Activated CD4-positive, alpha-beta T cell treated with anti-CD3 and anti-CD28 coated beads, Interleukin-2, amount 10 ng/mL, durations not matched to agents 24 days and 14 days (primary cell): ENCODE measurements at regions not wholly inside any gene's neighbourhood (a gene's known extent, or its start where the extent isn't known, plus 50 kb on each side); places are given as distances from the start of the nearest gene placed in this dataset.

Experiments
- DNase-seq: peaks from one replicate; pipeline ENCODE4 v3.0.0; 2022
- H3K27ac Mint-ChIP-seq: one replicate; pipeline ENCODE4 v1.8.0; 2022; ENCODE audit warnings: mild to moderate bottlenecking, mixed read lengths
- H3K27me3 Mint-ChIP-seq: one replicate; pipeline ENCODE4 v1.8.0; 2022; ENCODE audit warnings: mixed read lengths
- H3K36me3 Mint-ChIP-seq: one replicate; pipeline ENCODE4 v1.8.0; 2022; ENCODE audit warnings: low read depth, mild to moderate bottlenecking, mixed read lengths
- H3K4me1 Mint-ChIP-seq: one replicate; pipeline ENCODE4 v1.8.0; 2021; ENCODE audit warnings: mixed read lengths
- H3K4me3 Mint-ChIP-seq: one replicate; pipeline ENCODE4 v1.8.0; 2022; ENCODE audit warnings: mild to moderate bottlenecking, moderate library complexity, mixed read lengths
- H3K9me3 Mint-ChIP-seq: one replicate; pipeline ENCODE4 v1.8.0; 2021; ENCODE audit warnings: mixed read lengths
- intact Hi-C: fragments of 100-400 bp; cut with micrococcal nuclease; formaldehyde crosslinking; loops from one replicate; pipeline ENCODE4 v1.15.1; 2023

DNA sequence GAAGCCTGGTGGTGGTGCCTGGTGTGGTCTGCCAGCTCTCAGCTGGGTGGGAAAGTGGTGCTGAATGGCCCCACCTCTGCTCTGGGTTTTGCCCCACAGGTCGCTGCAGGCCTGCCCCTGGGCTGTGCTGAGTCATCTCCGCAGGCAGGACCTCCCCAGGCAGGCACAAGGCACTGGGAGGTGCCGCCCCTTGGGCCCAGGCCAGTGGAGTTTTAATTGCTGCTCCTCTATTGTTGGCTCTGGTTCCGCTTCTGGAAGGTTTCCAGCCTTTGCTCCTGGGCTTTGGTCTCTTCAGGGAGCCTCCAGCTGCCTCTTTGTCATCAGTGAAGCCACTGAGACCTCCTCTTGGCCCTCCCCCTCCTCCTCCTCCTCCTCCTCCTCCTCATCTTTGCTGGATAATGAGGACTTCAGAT lies 180.3 kb upstream of the GRB10 start:
- H3K4me1 Mint-ChIP-seq: no peaks in the 10 kb centered on the region
- peaks cover 5% of the 10 kb centered on the region for H3K9me3 Mint-ChIP-seq
- intact Hi-C loops: no loop called here
- no peak for DNase-seq
- H3K27me3 Mint-ChIP-seq: no peaks in the 10 kb centered on the region
- H3K27ac Mint-ChIP-seq: no peak overlapping the region
- no peak overlapping the region for H3K4me3 Mint-ChIP-seq
- H3K36me3 Mint-ChIP-seq: no peaks in the 10 kb centered on the region

DNA sequence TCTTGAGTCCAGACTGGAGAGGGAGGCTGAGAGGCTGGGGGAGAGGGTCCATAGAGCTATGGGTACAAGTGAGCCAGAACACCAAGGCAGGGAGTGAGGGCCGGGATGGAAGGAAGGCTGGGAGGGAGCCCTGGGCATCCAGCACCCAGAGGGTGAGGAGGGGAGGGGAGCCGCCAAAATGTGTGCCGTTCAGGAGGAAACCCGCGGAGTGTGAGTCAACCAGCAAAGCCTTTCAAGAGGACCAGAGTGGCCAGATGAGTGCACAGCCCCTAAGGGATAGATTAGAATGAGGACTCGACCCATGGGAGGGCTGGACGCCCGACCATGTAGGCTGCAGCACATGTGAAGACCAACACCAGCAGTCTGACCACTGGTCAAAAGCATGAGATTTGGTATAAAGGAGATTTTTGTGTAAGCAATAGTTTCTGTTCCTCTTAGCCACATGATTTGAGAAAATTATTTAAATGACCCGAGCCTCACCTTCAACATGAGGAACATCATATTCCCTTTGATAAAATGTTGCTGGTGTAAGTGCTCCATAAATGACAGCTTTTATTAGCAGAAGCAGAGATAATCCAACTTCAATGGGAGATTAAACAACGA lies 179.7 kb upstream of the GRB10 start:
- Mint-ChIP-seq H3K36me3 (no peaks in the 10 kb centered on the region), H3K9me3 (peaks cover 3% of the 10 kb centered on the region), H3K27me3 (no peaks in the 10 kb centered on the region), H3K27ac (no peak overlapping the region), H3K4me1 (no peaks in the 10 kb centered on the region), H3K4me3 (no peak overlapping the region)
- intact Hi-C loops: no loop called here
- DNase-seq: no peak

DNA sequence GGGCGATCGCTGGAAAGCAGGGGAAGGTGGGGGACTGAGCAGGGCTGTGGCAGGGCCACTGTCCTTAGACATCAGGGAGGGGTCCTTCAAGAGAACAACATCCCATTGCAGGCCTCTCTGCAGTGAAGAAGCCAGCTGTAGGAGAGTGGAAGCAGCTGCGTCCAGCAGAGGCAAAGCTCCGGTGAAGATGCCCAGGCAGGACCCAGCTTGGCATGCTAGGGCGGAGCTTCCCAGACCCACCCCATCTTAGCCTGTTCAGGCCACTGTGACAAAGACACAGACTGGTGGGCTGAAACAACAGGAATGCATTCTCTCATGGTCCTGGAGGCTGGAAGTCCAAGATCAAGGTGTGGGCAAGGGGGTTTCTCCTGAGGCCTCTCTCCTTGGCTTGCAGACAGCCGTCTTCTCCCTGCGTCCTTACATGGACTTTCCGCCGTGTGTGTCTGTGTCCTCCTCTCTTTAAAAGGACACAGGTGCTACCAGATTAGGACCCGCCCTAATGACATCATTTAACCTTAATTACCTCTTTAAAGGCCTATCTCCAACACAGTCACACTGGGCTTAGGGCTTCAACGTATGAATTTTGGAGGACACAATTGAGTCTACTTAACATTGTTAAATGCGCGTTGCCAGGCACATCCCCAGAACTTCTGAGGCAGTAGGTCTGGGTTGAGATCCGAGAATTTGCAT lies 178.1 kb upstream of the GRB10 start:
- H3K27ac Mint-ChIP-seq: no peak overlapping the region
- H3K4me3 Mint-ChIP-seq: no peak overlapping the region
- no peaks in the 10 kb centered on the region for H3K27me3 Mint-ChIP-seq
- DNase-seq: no peak
- H3K9me3 Mint-ChIP-seq: no peaks in the 10 kb centered on the region
- H3K36me3 Mint-ChIP-seq: no peaks in the 10 kb centered on the region
- H3K4me1 Mint-ChIP-seq: no peaks in the 10 kb centered on the region
- intact Hi-C loops: no loop called here

DNA sequence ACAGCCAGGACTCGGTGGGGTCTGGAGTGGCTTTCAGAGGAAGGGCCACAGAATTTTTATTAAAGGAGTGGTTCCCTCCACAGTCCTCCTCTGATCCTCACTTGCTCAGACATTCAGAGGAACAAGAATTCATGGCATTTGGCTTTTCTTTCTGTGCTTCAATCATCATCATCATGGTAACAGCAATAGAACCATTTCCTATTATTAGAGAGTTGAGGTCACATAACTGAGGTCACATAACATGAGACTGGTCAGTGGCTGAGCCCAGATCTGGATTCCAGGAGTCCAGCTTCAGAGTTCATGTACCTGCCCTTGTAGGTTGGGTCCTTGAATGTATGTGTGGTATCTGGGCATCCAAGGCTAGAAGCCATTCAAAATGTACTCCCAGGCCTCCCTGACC lies 177.3 kb upstream of the GRB10 start:
- Mint-ChIP-seq H3K9me3 (no peaks in the 10 kb centered on the region), H3K27ac (no peak overlapping the region), H3K27me3 (no peaks in the 10 kb centered on the region), H3K4me1 (no peaks in the 10 kb centered on the region), H3K36me3 (no peaks in the 10 kb centered on the region), H3K4me3 (no peak overlapping the region)
- intact Hi-C loops: no loop called here
- DNase-seq: no peak

DNA sequence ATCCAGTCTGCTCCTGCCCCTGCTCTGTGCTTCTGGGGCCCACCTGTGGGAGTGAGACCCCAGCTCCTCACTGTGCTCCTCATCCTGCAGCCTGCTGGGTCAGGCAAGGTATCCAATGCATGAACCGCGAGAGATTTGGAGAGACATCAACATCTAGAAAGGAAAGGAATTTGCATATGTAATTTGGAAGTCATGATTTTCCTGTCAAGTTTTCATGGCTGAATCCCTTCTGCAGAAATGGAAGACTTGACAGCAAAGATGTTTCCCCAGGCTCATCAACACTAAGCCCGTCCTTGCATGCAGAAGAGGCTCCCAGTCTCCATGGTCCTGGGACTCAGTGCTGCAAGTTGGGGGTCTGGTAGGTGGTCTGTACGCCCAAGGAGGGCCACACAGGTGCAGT lies 176.9 kb upstream of the GRB10 start:
- no peak overlapping the region for H3K27ac Mint-ChIP-seq

DNA sequence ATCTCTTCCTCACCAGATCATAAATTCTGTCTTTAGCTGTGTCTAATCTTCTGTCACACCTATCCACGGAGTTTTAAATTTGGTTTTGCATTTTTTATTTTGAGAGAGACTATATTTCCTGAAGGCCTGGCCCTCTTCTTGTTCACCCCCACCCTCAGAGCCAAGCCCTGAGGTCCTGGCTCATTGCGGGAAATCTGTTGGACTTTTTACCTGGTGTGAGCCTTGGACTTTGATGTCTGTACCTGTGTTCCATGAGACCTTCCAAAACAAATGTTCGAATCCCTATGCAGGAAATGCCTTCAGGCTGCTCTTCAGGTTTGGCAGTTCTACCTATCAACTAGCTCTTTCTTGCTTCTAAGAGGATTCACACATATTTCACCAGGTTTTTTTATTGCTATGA lies 175.2 kb upstream of the GRB10 start:
- no peaks in the 10 kb centered on the region for H3K36me3 Mint-ChIP-seq
- H3K4me3 Mint-ChIP-seq: no peak overlapping the region
- no peak overlapping the region for H3K27ac Mint-ChIP-seq
- no peaks in the 10 kb centered on the region for H3K9me3 Mint-ChIP-seq
- no peaks in the 10 kb centered on the region for H3K27me3 Mint-ChIP-seq
- no peaks in the 10 kb centered on the region for H3K4me1 Mint-ChIP-seq
- intact Hi-C loops: no loop called here
- DNase-seq: no peak

More for the DNA sequence above, 176.9 kb upstream of the GRB10 start:
- DNase-seq: no peak
- H3K4me3 Mint-ChIP-seq: no peak overlapping the region
- intact Hi-C loops: no loop called here
- no peaks in the 10 kb centered on the region for H3K27me3 Mint-ChIP-seq
- H3K4me1 Mint-ChIP-seq: no peaks in the 10 kb centered on the region
- H3K36me3 Mint-ChIP-seq: no peaks in the 10 kb centered on the region
- no peaks in the 10 kb centered on the region for H3K9me3 Mint-ChIP-seq

DNA sequence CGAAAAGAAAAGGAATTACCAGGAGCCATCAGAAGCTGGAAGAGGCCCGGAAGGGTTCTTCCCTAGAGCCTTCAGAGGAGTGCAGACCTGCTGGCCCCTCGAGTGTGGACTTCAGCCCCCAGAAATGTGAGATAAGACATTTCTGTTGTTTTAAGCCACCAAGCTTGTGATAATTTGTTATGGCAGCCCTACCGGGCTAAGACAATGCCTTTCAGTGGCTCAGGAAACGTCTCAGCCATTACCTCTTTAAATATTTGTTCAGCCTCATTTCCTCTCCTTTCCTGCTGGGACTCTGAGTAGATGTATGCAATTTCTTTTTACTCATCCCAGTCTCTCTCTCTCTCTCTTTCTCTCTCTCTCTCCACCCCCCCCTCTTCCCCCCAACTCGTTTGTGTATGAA lies 174.7 kb upstream of the GRB10 start:
- Mint-ChIP-seq H3K4me1 (no peaks in the 10 kb centered on the region), H3K27ac (no peak overlapping the region), H3K4me3 (no peak overlapping the region), H3K36me3 (no peaks in the 10 kb centered on the region), H3K9me3 (no peaks in the 10 kb centered on the region), H3K27me3 (no peaks in the 10 kb centered on the region)
- intact Hi-C loops: no loop called here
- DNase-seq: peak; percentile 26

DNA sequence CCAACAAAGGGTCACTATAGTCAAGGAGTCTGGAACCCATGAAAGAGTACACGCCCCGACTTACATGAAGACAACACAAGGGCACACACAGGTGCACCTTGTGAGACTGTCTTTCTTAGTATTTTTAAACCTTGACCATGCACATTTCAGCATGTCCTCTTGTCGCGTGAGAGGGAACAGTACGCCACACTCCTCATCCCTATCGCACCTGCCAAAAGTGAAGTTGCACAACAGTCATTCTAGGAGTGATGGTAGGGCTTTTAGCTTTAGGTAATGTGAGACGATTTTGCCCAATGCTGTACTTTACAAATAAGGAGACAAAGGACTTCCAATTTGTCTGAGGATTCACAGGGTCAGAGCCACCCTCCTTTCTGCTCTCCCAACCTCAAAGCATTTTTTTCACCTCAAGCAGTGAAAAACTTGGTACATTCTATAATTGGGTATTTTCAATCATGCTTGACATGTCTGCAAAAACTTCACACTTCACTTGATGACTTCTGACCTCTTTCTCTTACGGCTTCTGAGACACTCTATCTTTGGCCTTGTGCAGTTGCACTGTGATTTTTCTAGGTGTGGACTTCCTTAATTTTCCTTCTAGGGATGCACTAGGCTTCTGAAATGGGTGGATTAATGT lies 173.9 kb upstream of the GRB10 start:
- no peaks in the 10 kb centered on the region for H3K9me3 Mint-ChIP-seq
- H3K27ac Mint-ChIP-seq: no peak overlapping the region
- H3K36me3 Mint-ChIP-seq: no peaks in the 10 kb centered on the region
- no peaks in the 10 kb centered on the region for H3K27me3 Mint-ChIP-seq
- intact Hi-C loops: no loop called here
- peak; percentile 38 for DNase-seq
- no peaks in the 10 kb centered on the region for H3K4me1 Mint-ChIP-seq
- no peak overlapping the region for H3K4me3 Mint-ChIP-seq

DNA sequence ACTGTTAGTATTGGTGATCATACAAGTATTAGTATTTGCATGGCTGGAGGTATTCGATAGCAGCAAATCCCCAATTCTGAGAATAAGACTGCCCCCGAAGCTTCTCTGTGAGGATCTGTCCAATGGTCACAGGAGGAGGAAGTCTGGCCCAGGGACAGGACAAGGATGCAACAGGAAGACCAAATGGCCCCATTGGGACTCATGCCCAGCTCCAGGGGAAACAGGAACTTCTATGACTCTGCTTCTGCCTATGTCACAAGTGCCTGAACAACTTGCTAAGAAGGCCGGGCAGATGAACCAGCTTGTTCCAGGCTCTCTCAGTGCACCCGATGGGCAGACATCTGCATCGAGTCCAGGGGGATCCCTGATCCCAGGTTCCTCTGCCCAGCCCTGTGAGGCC lies 172.0 kb upstream of the GRB10 start:
- Mint-ChIP-seq H3K9me3 (no peaks in the 10 kb centered on the region), H3K4me1 (no peaks in the 10 kb centered on the region), H3K4me3 (no peak overlapping the region), H3K27me3 (peaks cover 4% of the 10 kb centered on the region), H3K27ac (no peak overlapping the region), H3K36me3 (no peaks in the 10 kb centered on the region)
- peak; percentile 17 for DNase-seq
- intact Hi-C loops: no loop called here

DNA sequence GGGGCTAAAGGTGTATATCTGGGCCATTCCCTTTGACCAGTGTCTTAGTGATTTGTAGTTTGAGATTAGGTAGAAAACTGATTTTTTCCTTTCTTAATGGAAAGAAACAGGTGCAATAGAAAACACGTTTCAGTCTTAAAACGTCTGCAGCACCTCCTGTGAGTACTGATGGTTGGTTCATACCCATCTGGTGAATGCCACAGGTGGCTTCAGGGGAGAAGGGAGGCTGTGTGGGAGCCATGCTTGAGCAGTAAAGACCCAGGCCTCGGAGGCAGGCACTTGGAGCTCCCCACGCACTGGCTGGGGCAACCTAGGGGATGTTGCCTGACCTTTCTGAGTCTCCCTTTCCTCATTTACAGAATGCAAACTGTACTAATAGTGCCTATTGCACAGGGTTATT lies 171.5 kb upstream of the GRB10 start:
- Mint-ChIP-seq H3K27ac (no peak overlapping the region), H3K4me3 (no peak overlapping the region), H3K27me3 (peaks cover 8% of the 10 kb centered on the region), H3K4me1 (no peaks in the 10 kb centered on the region), H3K9me3 (no peaks in the 10 kb centered on the region), H3K36me3 (no peaks in the 10 kb centered on the region)
- intact Hi-C loops: no loop called here
- DNase-seq: peak; percentile 36

DNA sequence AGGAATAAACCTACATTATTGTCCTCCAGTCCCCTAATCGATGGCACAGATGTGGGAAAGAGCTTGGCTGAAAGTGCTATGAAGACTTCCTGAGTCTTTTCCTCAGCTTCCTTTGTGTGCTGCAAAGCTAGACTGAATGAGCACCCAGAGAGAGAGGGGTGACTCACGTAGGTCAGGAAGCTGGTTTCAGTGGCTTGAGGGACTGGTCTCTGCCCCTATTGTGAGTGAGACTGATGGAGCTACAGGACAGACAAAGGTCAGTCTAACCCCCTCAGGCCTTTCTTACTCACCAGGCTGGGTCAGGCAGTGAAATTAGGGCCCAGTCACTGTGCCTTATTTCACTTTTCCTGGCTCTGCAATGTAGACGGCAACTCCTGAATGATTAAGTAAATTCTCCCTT lies 171.1 kb upstream of the GRB10 start:
- no peaks in the 10 kb centered on the region for H3K9me3 Mint-ChIP-seq
- H3K4me3 Mint-ChIP-seq: no peak overlapping the region
- no peak overlapping the region for H3K27ac Mint-ChIP-seq
- DNase-seq: peak; percentile 41
- H3K36me3 Mint-ChIP-seq: no peaks in the 10 kb centered on the region
- intact Hi-C loops: no loop called here
- peaks cover 10% of the 10 kb centered on the region for H3K27me3 Mint-ChIP-seq
- H3K4me1 Mint-ChIP-seq: no peaks in the 10 kb centered on the region

DNA sequence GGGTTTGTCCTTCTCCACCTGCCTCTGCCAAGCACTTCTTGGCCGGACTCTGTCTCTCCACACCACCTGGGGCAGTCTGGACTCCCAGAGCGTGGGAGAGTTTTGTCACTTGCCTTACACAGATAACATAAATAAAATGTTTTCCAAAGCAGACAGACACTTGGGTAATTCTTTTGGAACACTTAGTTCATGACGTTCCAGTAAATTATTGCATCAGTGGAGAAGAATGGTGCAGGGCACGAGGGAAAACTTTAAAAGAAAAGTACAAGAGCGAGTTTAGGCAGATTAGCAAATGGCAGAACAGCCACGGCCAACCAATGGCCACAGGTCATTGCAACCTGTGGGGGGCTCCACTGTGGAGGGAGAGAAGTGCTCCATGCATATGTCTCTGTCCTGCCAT lies 170.6 kb upstream of the GRB10 start:
- Mint-ChIP-seq H3K27me3 (peaks cover 14% of the 10 kb centered on the region), H3K4me3 (no peak overlapping the region), H3K36me3 (no peaks in the 10 kb centered on the region), H3K4me1 (no peaks in the 10 kb centered on the region), H3K27ac (no peak overlapping the region), H3K9me3 (no peaks in the 10 kb centered on the region)
- intact Hi-C loops: no loop called here
- peak; percentile 21 for DNase-seq

DNA sequence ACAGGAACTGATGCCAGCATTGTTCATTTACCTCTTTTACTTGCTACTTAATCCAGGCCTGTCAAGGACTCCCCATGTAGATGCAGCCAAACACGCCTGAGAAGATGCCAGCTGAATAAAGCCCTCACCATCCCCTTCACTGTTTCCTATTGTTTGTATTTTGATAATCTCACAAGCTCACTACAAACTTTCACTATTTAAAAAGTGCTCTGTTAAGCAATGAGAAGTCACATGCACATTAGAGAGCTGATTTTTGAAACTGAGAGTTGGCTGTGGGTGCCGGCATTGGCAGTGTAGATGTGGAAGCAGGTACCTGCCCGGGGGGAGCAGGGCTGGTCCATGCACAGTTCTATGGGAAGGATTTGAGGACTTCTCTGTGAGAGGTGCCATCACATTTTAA lies 169.8 kb upstream of the GRB10 start:
- no peaks in the 10 kb centered on the region for H3K36me3 Mint-ChIP-seq
- H3K27ac Mint-ChIP-seq: no peak overlapping the region
- H3K9me3 Mint-ChIP-seq: no peaks in the 10 kb centered on the region
- DNase-seq: peak; percentile 43
- intact Hi-C loops: no loop called here
- peaks cover 16% of the 10 kb centered on the region for H3K27me3 Mint-ChIP-seq
- no peaks in the 10 kb centered on the region for H3K4me1 Mint-ChIP-seq
- no peak overlapping the region for H3K4me3 Mint-ChIP-seq

DNA sequence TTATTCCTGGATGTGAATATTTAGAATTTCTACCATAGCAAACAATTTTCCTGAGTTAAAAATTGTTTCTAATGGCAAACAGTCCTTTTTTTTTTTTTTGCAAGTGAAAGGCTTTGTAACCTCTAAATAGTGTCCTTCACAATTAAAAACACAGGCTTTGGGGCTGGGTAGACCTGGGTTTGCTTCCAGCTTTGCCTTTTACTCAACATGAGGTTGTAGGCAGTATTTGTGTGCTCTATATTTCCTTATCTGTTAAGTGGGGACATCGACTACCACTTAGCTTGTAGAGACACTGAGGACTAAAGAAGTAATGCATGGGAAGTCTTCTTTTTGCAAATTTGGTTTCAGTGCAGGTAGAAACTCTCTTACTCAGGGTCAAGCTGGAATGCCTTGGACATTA lies 169.4 kb upstream of the GRB10 start:
- Mint-ChIP-seq H3K4me1 (no peaks in the 10 kb centered on the region), H3K9me3 (no peaks in the 10 kb centered on the region), H3K27me3 (peaks cover 16% of the 10 kb centered on the region), H3K4me3 (no peak overlapping the region), H3K36me3 (no peaks in the 10 kb centered on the region), H3K27ac (no peak overlapping the region)
- intact Hi-C loops: no loop called here
- no peak for DNase-seq
